ENCODE measurements at regions not wholly inside any gene's neighbourhood (a gene's known extent, or its start where the extent isn't known, plus 50 kb on each side); places are given as distances from the start of the nearest gene placed in this dataset.
A peak's percentile ranks its signal among the peaks of the same experiment; 100 is the strongest.

GRCh38 chr5:173801006-173801405 lies 87.1 kb upstream of the CPEB4 start:
- TF ChIP-seq CTCF (IDR thresholded peaks at IDR 0.05; ENCODE audit: insufficient read depth, low read length, severe bottlenecking) = no peak
- Histone ChIP-seq H3K4me3 (ENCODE audit: low read depth, low read length) (no peak overlapping the region), H3K27me3 (ENCODE audit: control insufficient read depth, insufficient read depth, low read length) (no peaks in the 10 kb centered on the region), H3K36me3 (ENCODE audit: control insufficient read depth, insufficient read depth, low read length) (no peaks in the 10 kb centered on the region)
- DNase-seq (ENCODE audit: low read depth) (no peak), FAIRE-seq (no peak)

GRCh38 chr5:173802670-173803165 lies 85.4 kb upstream of the CPEB4 start:
- Histone ChIP-seq H3K36me3 (ENCODE audit: control insufficient read depth, insufficient read depth, low read length) (no peaks in the 10 kb centered on the region), H3K4me3 (ENCODE audit: low read depth, low read length) (no peak overlapping the region), H3K27me3 (ENCODE audit: control insufficient read depth, insufficient read depth, low read length) (no peaks in the 10 kb centered on the region)
- TF ChIP-seq CTCF (IDR thresholded peaks at IDR 0.05; ENCODE audit: insufficient read depth, low read length, severe bottlenecking) = no peak
- peak; percentile 72 for DNase-seq (ENCODE audit: low read depth)
- FAIRE-seq = no peak

GRCh38 chr5:173804579-173804978 lies 83.6 kb upstream of the CPEB4 start:
- TF ChIP-seq CTCF (IDR thresholded peaks at IDR 0.05; ENCODE audit: insufficient read depth, low read length, severe bottlenecking) = no peak
- Histone ChIP-seq H3K36me3 (ENCODE audit: control insufficient read depth, insufficient read depth, low read length) (no peaks in the 10 kb centered on the region), H3K27me3 (ENCODE audit: control insufficient read depth, insufficient read depth, low read length) (no peaks in the 10 kb centered on the region), H3K4me3 (ENCODE audit: low read depth, low read length) (no peak overlapping the region)
- no peak for FAIRE-seq
- no peak for DNase-seq (ENCODE audit: low read depth)

GRCh38 chr5:173806270-173807035 lies 81.7 kb upstream of the CPEB4 start:
- H3K27me3 ChIP-seq (ENCODE audit: control insufficient read depth, insufficient read depth, low read length) = no peaks in the 10 kb centered on the region
- TF ChIP-seq CTCF (IDR thresholded peaks at IDR 0.05; ENCODE audit: insufficient read depth, low read length, severe bottlenecking) = no peak
- no peaks in the 10 kb centered on the region for H3K36me3 ChIP-seq (ENCODE audit: control insufficient read depth, insufficient read depth, low read length)
- DNase-seq (ENCODE audit: low read depth) (no peak), FAIRE-seq (no peak)
- no peak overlapping the region for H3K4me3 ChIP-seq (ENCODE audit: low read depth, low read length)

GRCh38 chr5:173807181-173807655 lies 80.9 kb upstream of the CPEB4 start:
- TF ChIP-seq CTCF (IDR thresholded peaks at IDR 0.05; ENCODE audit: insufficient read depth, low read length, severe bottlenecking) = no peak
- FAIRE-seq (no peak), DNase-seq (ENCODE audit: low read depth) (no peak)
- Histone ChIP-seq H3K36me3 (ENCODE audit: control insufficient read depth, insufficient read depth, low read length) (no peaks in the 10 kb centered on the region), H3K27me3 (ENCODE audit: control insufficient read depth, insufficient read depth, low read length) (no peaks in the 10 kb centered on the region), H3K4me3 (ENCODE audit: low read depth, low read length) (no peak overlapping the region)
